Gastrocnemius medialis (tissue), 4 donors: ENCODE measurements at regions not wholly inside any gene's neighbourhood (a gene's known extent, or its start where the extent isn't known, plus 50 kb on each side); places are given as distances from the start of the nearest gene placed in this dataset.

Source experiments
- CTCF ChIP-seq, 5 experiments: fragments of 450-650 bp in 3 of 5; fragments of 200-600 bp in 2 of 5; sonication (generic) in 2 of 5; IDR thresholded peaks in 4 of 5; conservative IDR thresholded peaks in 1 of 5; 1 replicate in 4 of 5; 2 replicates in 1 of 5; pipeline ENCODE4 v1.5.1; 2016 to 2019; ENCODE audit warnings: antibody characterized with exemption in 5 of 5, mild to moderate bottlenecking in 3 of 5, moderate library complexity in 3 of 5
- POLR2A ChIP-seq, 2 donors: fragments of 450-650 bp; IDR thresholded peaks; one replicate each; pipeline ENCODE4 v1.6.1; 2017; ENCODE audit warnings: antibody characterized with exemption in 2 of 2, mild to moderate bottlenecking in 2 of 2, moderate library complexity in 2 of 2

- TF ChIP-seq POLR2A (IDR thresholded peaks at IDR 0.05) (no peak), CTCF (IDR thresholded peaks at IDR 0.05 in 4 of 5, conservative IDR thresholded peaks at IDR 0.05 in 1 of 5) (no peak)
These were observed 121.0 kb upstream of the PRR20G start for GRCh38 chr3:127408684-127409420.
